Amygdala (tissue), 56 donors: ENCODE measurements at regions not wholly inside any gene's neighbourhood (a gene's known extent, or its start where the extent isn't known, plus 50 kb on each side); places are given as distances from the start of the nearest gene placed in this dataset.
A peak's percentile ranks its signal among the peaks of the same experiment; 100 is the strongest.
"Not testable (repeated sequence)": the region's sequence is repeated elsewhere in the genome, so short reads cannot be mapped to it uniquely, and the experiment has no call there.

Source experiments
- DNase-seq, 56 donors: peaks; one replicate each; lab custom pipeline; 2025; lab: John Stamatoyannopoulos, UW

- not testable (repeated sequence) for DNase-seq
Measured at GRCh38 chr2:20112361-20112760, 60.9 kb upstream of the LAPTM4A start.

GRCh38 chr2:20111311-20112131 lies 60.1 kb upstream of the LAPTM4A start:
- DNase-seq = no peak

GRCh38 chr2:20110876-20111275 lies 59.4 kb upstream of the LAPTM4A start:
- DNase-seq = no peak

GRCh38 chr2:20110383-20110782 lies 59.0 kb upstream of the LAPTM4A start:
- no peak for DNase-seq

- no peak for DNase-seq
Measured at GRCh38 chr2:20108655-20109396, 57.4 kb upstream of the LAPTM4A start.

- DNase-seq = no peak
Measured at GRCh38 chr2:20107776-20108175, 56.3 kb upstream of the LAPTM4A start.

GRCh38 chr2:20107352-20107751 lies 55.9 kb upstream of the LAPTM4A start:
- no peak for DNase-seq

GRCh38 chr2:20106746-20107145 lies 55.3 kb upstream of the LAPTM4A start:
- peak in 11 of 56 donors; percentile 3 to 29 (median 10) for DNase-seq

- DNase-seq = no peak
Measured at GRCh38 chr2:20104900-20105545, 53.6 kb upstream of the LAPTM4A start.

- DNase-seq = no peak
Measured at GRCh38 chr2:20103530-20103929, 52.1 kb upstream of the LAPTM4A start.
